CD4-positive, alpha-beta T cell treated with Interleukin-1 beta for 1 hour (primary cell): ENCODE measurements at regions not wholly inside any gene's neighbourhood (a gene's known extent, or its start where the extent isn't known, plus 50 kb on each side); places are given as distances from the start of the nearest gene placed in this dataset.

Experiments used
- DNase-seq, 2 donors: peaks; one replicate each; pipeline ENCODE4 v3.0.0-alpha.2; 2020 to 2022

- peak; percentile 57 to 61 for DNase-seq
These were observed 67.1 kb upstream of the PPP1R26 start for GRCh38 chr9:135412315-135413085.

- DNase-seq: no peak
These were observed 66.6 kb upstream of the PPP1R26 start for GRCh38 chr9:135413086-135413375.

- DNase-seq: no peak
These were observed 66.1 kb upstream of the PPP1R26 start for GRCh38 chr9:135413461-135413860.

DNA sequence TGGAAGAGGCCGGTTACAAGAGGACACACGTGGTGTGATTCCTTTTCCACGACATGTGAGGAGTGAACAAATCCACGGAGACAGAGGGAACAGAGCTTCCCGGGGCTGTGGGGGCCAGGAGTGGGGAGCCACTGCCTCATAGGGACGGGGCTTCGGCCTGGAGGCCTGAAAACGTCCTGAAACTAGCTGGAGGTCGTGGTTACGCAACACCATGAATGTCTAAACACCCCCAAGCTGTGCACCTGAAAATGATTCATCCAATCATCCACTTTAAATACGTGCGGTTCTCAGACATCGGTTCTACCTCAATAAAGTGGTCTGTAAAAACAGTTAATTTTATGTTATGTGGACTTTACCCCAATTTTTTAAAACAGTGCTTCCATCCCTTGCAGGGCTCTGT, 65.3 kb upstream of the PPP1R26 start:
- no peak for DNase-seq

DNA sequence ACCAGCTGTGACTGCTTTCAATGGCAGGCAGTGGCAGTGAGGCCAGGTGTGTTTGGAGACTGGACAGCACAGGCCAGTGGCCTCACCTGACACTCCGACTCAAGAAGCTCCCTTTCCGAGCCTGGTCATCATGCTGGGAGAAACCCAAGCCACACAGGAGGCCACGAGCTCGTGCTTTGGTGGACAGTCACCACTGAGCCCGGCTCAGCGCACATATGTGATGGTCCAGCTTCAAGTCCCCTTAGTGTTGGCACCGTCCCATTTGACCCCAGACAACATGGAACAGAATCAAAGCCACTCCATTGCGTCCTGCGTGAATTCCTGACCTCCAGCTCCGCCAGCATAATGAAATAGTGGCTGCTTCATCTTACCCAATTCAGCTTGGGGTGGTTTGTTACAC, 64.0 kb upstream of the PPP1R26 start:
- no peak for DNase-seq

- no peak for DNase-seq
These were observed 62.8 kb upstream of the PPP1R26 start for GRCh38 chr9:135416664-135417290.

DNA sequence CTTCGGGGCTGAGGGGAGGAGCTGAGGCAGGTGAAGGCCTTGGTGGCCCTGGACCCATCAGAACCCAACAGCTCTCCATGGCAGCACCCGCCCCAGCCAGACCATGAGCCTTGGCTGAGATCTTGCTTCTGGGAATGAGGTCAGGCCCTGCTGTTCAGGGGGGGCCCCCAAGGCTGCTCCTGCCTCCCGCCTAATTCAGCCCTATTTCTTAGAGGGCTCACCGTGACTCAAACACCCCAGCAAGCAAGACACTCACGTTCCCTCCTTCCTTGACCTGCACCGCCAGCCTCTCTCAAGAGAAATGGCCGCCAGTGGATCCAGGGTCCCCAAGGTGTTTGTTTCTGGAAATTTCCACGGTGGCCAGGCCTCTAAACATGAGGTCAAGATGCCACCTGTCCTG, 61.4 kb upstream of the PPP1R26 start:
- no peak for DNase-seq

DNA sequence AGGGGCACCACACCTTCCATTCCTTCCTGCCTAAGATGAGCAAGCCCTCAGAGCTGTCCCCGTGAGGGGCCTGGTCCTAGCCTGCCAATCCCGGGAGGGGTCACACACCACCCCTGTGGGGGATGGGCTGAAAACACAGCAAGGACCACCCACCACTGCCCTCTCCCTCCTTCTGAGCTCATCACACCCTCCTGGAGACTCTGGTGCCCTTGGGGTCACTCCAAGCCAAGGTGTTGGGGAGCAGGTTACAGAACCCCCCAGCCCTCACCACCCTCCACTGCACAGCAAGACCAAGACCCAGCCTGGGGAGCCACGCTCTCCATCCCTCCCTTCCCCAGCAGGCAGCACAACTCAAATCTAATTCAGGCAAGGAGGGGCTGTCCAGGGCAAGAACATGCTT, 60.5 kb upstream of the PPP1R26 start:
- DNase-seq: no peak

- no peak for DNase-seq
These were observed 57.1 kb upstream of the PPP1R26 start for GRCh38 chr9:135422341-135422944.

- no peak for DNase-seq
These were observed 55.9 kb upstream of the PPP1R26 start for GRCh38 chr9:135423725-135424124.
